ENCODE measurements at regions not wholly inside any gene's neighbourhood (a gene's known extent, or its start where the extent isn't known, plus 50 kb on each side); places are given as distances from the start of the nearest gene placed in this dataset.

- no peak for TF ChIP-seq CTCF (conservative IDR thresholded peaks at IDR 0.05 in 1 of 2, IDR thresholded peaks at IDR 0.05 in 1 of 2; ENCODE audit: extremely low read depth in 1 of 2, insufficient read depth in 1 of 2, low read depth in 1 of 2, low read length in 2 of 2)
- no peak for TF ChIP-seq EZH2 (IDR thresholded peaks at IDR 0.05; ENCODE audit: borderline replicate concordance, low read length)
Observed at GRCh38 chr10:78617115-78617514, 451.7 kb upstream of the ZMIZ1 start.

All from mammary epithelial cell (primary cell).